GM18870 (cell line): ENCODE measurements at regions not wholly inside any gene's neighbourhood (a gene's known extent, or its start where the extent isn't known, plus 50 kb on each side); places are given as distances from the start of the nearest gene placed in this dataset.
"Not testable (repeated sequence)": the region's sequence is repeated elsewhere in the genome, so short reads cannot be mapped to it uniquely, and the experiment has no call there.

Source experiments
- ATAC-seq: cut with Tn5 transposase; IDR thresholded peaks from one replicate; pipeline ENCODE4 v1.9.1; 2021; ENCODE audit warnings: moderate library complexity; ENCODE audit not compliant: unreplicated experiment

DNA sequence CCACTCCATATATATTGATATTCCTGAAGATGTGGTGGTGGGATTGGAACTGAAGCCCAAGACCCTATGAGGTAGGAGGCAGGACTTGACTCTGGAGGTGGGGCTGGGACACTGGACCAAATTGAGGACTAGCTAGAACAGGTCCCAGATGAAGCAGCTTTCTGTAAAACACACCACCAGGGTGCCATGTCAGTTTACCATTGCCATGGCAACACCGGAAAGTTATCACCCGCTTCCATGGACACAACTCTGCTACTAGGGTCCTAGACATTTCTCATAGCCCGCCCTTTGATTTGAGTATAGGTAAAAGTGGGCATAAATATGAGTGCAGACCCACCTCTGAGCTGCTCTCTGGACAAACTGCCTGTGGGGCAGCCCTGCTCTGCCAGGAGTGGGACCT is 490.5 kb upstream of the PFKP start:
- no peak for ATAC-seq

DNA sequence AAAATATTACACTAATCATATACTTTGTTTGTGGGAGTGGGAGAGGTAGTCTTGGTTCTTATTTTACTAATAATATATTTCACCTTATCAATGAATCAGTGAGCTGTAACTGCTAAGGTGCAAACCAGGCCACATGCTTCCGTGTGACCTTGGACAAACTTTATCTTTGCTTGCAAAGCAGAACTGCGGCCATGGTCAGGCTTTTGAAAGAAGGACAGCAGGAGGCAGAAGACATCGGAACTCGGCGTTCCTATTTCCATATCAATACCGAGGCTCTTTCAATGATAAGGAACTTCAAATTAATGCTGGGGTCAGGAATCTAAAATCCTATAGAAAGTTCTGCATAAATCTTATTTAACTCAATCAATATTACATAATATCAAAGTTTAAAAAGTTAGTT is 491.9 kb upstream of the PFKP start:
- no peak for ATAC-seq

DNA sequence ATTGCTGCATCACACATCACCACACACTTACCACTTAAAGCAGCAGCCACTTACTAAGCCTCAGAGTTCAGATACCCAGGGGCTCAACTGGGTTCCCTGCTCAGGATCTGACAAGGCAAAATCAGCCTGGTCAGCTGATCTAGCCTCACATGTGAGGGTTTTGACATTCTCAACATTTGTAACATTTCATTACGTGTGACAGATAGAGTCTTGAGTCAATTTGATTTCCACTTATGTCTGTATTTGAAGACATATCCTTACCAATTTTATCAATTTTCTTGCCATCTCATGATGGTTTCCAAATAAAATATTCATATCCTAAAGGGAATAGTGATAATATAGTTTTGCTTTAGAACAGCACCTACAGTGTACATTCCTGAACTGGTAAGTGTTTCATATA is 494.7 kb upstream of the PFKP start:
- no peak for ATAC-seq

DNA sequence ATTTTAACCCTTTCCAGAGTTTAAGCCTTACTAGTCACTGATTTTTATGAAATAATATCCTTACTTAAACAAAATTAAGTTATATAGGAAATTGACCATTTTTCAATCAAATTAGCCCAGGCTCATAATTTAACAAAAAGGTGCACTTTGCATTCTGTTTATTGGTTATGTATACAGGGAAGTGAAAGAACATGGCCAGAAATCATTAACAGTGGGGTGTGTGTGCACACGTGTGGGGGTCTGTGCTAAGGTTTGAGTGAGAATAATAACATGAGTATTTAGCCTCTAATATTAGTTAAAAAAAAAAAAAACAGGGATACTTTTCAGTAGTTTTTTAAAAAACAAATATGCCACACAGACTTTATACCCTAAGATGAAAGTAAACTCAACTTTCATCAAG is 510.5 kb upstream of the PFKP start:
- ATAC-seq = peak; percentile 84

DNA sequence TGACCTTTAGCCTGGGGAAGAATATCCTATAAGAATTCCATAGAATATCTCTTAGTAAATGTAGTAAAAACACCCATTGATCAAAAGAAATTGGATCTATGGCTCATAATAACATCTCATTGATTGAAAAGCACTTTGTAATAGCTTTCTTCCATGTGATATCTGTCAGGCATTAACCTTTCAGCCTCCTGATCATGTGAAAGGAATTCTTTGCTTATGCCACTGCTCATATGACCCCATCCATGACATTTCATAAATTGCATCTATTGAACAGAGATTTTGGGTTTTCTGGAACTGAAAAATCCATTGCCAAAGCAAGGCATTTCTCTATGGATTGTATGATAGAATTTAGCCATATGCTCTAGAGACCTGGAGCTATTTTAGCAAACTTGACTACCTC is 519.3 kb upstream of the PFKP start:
- no peak for ATAC-seq

DNA sequence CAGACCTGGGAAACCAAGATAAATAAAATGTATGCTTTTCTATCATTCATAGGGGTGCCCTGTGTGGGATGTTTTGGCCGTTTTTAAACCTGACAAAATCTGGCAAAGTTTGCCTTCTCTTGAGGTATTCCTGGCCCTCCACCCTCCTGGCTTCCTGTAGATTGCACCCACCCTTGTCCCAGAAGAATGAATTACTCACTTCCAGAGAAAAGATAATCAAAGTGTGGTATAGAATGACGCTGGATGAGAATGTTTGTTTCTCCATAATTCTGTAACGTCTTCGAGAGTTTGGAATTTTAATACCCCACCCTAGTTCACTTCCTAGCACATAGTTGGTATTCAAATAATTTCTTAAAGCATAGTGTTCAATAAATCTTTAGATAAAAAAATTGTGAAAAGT is 519.7 kb upstream of the PFKP start:
- ATAC-seq = no peak

DNA sequence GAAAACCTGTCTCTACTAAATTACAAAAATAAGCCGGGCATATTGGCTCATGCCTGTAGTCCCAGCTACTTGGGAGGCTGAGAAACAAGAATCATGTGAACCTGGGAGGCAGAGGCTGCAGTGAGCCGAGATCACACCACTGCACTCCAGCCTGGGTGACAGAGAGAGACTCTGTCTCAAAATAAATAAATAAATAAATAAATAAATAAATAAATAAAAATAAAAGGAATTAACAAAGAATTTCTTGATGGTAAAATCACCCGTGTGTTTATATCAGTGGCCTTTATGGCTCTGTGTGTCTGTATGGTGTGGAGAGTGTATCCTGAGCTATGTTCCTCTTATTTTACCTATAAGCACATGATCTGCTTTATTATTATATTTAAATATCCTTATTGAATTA is 520.5 kb upstream of the PFKP start:
- ATAC-seq = not testable (repeated sequence)

DNA sequence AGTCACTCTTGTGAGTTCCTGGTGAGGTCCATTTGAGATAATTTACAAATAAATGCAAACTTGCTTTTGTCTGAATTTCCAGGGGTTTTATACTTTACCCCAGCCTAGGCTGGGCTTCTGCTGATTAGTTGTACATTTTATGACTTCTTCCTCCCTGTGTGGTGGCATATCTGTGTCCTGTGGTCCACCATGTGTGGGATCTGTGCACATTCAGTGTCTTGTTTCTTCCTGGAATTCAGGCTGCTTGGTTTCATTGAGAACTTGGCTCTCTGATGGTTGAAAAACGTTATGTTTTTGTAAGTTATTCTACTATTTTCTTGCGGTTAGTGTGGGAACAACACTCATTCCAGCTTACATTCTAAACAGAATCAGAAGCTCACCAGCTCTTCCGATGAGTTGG is 523.4 kb upstream of the PFKP start:
- ATAC-seq = no peak

DNA sequence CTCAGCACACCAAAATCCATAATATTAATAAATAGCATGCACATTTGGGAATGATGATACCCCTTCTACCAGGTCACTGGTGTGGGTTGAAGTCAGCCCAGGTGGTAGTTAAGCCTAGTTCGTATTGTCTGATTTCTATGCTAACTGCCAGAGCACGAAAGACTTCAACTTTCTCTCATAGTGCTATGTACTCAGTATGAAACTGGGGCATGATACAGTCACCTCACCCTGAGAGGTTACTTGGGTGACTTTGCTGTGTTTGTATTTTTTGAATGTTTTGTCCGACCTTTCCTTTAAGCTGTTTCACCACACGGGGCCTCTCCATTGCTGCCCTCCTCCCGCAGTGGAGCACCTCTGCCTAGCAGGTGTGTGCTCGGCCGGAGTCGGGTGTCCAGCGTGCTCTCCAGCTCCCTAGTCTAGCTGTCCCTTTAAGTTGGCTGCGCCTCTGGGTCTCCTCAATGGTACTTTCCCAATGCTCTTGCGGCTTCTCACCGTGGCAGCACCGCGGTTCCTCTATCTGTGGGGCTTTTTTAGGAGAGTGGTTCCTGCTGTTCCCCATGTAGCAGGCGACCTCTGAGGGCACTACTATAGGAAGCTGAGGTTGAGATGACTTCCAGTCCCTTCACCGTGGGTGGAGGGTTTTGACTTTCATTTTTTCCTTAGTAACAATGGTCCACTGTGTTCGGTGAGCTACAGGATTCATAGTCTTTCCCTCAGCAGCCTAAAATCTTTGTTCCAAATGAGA is 524.0 kb upstream of the PFKP start:
- ATAC-seq = no peak

DNA sequence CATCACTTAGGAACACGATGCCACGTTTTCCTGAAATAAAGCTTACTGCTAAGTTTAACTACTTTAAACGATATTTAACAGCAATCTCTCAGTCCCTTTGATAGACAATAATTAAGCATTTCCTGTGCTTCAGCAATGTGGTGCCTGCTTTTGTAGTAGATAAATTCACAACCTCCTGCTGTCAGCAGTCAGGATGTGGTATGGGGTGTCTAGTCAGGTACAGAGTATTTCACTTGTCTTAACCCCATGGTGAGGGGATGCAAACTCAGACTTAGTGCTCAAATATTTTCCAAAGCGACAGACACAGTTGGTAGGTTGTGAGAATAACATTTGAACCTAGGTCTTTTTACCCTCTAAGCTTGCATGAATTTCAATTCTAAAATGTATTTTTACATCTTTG is 526.2 kb upstream of the PFKP start:
- no peak for ATAC-seq

DNA sequence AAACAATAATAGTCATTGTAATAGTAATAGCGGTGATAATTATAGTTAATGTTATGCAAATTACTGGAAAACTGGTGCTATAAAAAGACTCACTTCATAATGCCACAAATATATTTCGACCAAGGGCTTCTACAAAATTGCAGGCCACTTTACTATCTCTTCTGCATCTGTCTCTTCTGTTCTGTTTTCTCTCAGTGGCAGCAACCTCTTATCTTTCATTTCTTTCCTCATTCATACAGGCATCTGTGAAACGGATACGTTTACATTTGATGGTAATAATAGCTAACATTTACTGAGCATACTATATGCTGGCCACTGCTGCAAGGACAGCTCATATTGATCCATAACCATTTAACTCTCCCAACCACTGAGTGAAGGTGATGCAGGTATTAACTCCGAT is 537.4 kb upstream of the PFKP start:
- no peak for ATAC-seq

DNA sequence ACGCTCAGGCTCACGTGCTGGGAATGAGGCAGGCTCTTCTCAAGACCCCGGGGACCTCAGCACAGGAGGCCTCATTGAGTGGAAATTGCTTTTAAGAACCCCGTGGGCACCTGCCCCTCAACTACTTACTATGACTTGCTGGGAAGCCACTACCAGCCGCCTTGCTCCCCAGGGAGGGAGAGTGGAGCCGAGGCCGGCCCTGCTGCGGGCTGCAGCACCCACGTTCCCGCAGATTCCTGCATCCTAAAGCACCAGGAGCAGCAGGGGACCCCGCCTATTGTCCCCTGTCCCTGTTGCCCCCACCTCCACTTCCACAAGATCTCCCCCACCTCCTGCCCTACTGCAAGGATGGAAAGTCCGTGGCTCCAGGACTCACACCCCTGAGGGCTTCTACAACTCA is 541.6 kb upstream of the PFKP start:
- no peak for ATAC-seq

DNA sequence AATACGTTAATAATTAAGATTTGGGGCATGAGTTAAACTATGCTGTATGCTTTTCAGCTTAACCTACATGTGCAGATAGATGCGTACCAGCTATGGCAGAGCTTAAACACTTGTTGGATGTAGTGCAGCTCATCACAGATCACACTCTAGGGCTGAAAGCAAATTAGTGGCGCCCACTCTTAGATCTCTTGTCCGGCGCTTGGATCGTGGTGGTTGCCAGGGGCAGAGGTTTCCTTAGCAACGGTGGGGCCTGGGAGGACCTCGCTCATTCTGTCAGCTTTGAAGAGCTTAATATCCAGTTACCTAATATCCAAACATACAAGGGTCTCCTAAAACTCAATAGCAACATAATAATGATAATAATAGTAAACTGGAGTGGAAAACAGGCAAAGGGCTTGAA is 548.2 kb upstream of the PFKP start:
- ATAC-seq = no peak

DNA sequence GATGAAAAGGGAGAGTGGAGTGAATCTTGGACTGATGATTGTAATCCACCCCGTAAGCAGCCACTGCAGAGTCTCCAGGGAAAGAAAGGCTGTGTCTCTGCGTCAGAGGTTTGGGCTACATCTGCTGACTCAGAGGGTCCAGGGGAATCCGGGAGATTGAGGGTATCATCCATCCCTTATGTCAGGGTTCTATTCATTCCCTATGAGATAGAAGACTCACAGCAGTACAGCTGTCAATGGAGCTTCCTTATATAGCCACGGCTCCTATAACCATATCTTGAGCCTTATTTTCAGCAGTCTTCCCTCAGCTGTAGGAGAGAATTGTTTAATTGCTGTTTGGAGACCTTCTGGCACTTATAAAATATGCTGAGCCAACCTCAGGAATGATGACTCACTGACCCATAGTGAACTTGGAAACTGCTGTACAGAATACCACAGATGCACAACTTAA is 558.2 kb upstream of the PFKP start:
- no peak for ATAC-seq

DNA sequence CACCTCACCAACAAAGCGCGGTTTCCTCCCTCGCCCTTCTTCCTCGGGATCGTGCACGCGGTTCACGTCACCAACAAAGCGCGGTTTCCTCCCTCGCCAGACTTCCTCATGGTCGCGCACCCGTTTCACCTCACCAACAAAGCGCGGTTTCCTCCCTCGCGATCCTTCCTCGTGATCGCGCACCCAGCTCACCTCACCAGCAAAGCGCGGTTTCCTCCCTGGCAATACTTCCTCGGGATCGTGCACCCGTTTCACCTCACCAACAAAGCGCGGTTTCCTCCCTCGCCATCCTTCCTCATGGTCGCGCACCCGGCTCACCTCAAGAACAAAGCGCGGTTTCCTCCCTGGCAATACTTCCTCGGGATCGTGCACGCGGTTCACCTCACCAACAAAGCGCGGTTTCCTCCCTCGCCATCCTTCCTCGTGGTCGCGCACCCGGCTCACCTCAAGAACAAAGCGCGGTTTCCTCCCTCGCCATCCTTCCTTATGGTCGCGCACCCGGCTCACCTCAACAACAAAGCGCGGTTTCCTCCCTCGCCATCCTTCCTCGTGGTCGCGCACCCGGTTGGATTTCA is 565.9 kb upstream of the PFKP start:
- not testable (repeated sequence) for ATAC-seq

DNA sequence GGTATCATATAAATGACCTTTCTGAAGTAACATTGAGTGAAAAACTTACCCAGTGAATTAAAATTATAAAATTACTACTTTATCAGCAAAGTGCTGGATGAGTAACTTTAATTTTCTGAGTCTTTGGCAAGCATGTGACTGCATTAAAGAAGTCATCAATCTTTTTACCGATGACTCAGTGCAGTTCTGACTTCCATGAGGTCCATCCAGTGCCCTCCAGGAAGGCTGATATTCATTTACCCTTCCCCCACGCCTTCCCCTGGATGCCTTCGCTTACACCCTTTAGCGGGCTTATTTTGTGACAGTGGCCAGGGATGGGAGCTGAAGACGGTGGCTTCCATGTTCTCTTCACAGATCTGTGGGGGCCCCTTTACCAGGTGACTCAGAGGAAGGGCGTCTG is 572.9 kb upstream of the PFKP start:
- ATAC-seq = no peak

DNA sequence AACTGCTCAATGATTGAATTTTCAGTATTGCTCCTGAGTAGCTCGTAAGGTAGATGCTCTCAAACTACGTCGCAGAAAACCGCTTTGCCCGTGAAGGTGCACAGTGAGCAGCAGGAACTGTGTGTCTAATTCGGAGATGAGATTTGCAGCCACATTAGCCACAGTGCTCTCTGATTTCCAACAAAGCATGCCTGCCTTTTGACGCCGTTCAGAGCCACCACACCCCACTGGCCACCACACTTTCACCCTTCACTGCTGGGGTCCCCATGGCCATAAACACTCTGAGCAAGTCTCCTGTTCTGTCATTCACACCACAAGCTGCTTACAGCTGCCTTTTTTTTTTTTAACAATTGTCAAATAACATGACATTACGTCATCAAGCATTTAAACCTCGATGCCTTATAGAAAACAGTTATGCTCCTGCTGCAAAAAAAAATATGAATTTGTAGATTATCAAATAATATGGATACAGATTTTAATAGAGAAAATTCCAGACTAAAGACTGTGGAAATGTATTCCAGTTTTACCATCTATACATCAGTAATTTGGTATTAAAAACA is 578.8 kb upstream of the PFKP start:
- ATAC-seq = no peak

DNA sequence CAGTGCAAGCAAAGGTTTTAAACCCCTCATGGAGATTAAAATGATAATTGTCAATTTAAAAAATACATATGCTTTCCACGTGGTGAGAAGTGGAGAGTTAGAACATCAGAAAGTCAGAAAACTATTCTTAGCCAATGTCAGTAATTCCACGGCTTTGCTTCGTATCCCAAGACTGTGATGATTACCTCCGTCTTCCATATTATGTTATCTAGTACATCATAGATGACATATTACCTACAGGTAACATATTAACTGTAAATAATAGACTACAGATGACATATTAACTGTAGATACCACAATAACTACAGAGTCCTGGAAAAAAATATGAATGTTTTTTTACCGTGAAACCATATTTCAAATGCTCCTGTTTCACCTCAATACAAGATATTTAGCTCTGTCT is 579.4 kb upstream of the PFKP start:
- ATAC-seq = no peak

DNA sequence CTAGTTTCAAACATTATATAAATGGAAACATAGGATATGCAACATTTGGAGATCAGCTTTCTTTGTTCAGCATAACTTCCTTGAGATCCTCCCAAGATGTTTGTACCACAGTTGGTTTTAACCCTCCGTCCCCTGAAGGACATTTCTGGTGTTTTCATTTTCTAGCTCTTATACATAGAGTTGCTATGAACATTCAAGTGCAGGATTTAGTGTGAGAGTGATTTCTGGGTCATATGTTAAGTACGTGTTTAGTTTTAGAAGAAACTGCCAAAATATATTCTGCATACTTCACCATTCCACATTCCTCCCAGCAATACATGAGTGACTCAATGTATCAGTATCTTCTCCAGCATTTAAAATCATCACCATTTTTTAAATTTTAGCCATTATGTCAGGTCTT is 588.7 kb upstream of the PFKP start:
- no peak for ATAC-seq

DNA sequence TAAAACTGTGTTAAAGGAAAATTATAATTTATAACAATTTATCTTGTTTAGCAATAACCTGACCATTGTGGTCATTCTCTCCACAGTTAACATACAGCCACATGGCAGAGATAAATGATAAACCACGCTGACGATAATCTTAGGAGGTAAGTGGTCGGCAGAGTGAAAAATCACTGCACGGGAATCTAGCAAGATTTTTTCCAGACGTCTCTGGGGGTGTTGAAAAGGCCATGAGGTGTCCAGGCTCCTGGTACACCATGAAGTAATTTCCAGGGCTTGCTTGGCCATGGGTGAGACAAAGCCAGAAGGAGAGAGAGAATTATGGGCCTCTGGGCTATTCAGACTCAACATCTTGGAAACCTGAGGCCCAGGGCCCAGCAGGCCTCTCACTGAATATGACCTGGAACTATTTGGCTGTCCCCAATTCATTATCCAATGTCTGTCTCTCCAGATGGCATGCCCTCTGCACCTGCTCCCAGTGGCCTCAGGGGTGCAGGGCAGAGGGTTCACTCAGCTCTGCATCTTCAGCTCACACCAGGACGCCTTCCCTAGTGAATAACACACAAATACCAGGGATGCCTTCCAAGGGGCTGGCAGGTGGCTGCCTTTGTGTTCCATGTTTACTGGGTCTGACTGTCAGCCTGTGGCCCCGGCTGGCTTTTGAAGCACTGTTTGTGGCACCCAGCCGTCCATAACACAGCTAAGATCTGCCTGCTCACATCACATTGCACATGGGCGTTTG is 590.4 kb upstream of the PFKP start:
- no peak for ATAC-seq

DNA sequence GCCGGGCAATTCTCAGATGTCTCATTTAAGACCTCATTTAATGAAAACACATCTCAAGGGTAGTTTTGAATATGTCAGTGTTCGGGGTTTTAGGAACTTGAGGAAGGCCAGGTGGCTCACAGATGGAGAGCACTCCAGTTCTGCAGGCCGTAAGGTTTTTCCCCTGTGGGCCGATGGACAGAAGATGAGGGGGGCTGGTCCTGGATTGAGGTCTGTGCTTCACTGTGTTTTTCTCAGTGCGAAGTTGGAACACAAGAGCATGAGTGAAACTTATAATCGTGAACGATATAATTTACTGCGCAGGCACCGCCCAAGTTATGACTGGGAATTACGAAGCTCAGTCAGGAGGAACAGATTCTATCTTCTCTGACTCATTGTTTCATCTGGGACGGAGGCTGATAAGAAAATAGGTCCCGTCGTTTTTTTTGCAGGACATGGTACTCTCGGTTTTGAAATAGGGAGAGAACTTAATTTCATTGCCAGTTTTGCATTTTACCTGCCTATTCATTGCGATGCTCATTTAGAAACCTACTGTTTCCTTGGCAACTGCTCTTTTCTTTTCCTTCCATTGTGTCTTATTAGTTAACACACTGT is 591.0 kb upstream of the PFKP start:
- no peak for ATAC-seq
